GM19452 (cell line): ENCODE measurements at regions not wholly inside any gene's neighbourhood (a gene's known extent, or its start where the extent isn't known, plus 50 kb on each side); places are given as distances from the start of the nearest gene placed in this dataset.
"Not testable (repeated sequence)": the region's sequence is repeated elsewhere in the genome, so short reads cannot be mapped to it uniquely, and the experiment has no call there.

Experiments used
- ATAC-seq: cut with Tn5 transposase; IDR thresholded peaks from one replicate; pipeline ENCODE4 v1.9.1; 2021; ENCODE audit not compliant: unreplicated experiment

- ATAC-seq = no peak
These were observed 2476.7 kb downstream of the PCDH9 start for GRCh38 chr13:64753233-64754000.

DNA sequence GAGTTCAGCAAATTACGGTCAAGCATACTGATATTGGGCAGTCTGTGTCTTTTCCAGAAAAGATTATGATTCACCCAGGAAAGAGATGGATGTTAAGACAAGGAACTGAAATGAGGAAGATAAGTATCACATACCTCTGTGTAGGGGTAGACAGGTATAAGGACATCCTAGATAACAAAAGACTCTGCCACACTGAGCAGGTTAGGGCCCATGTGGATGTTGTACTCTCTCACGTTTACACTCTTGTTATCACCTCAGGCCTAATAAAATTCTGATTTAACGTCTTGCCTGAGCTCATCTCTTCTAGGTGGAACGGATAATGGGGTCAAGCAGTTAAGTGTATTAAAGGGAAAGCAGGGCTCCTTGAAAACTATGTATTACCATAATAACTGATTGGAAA, 2480.8 kb downstream of the PCDH9 start:
- no peak for ATAC-seq

- no peak for ATAC-seq
These were observed 2483.3 kb downstream of the PCDH9 start for GRCh38 chr13:64746845-64747244.

GRCh38 chr13:64740493-64740892, 2489.6 kb downstream of the PCDH9 start:
- no peak for ATAC-seq

DNA sequence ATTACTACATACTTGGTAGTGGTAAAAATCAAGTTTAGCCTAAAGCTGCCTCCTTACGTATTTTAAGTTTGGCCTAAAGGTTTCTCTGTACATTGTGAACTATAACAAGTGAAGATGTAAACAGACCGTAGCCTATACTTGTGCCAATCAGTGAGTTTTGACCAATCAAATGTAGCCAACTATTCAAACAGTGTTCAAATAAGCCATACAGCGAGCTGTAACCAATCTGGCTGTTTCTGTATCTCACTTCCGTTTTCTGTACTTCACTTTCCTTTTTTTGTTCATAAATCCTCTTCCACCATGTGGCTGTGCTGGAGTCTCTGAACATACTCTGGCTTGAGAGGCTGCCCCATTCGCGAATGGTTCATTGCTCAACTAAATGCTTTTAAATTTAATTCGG, 2504.6 kb downstream of the PCDH9 start:
- ATAC-seq = no peak

GRCh38 chr13:64723724-64724123, 2506.4 kb downstream of the PCDH9 start:
- no peak for ATAC-seq

DNA sequence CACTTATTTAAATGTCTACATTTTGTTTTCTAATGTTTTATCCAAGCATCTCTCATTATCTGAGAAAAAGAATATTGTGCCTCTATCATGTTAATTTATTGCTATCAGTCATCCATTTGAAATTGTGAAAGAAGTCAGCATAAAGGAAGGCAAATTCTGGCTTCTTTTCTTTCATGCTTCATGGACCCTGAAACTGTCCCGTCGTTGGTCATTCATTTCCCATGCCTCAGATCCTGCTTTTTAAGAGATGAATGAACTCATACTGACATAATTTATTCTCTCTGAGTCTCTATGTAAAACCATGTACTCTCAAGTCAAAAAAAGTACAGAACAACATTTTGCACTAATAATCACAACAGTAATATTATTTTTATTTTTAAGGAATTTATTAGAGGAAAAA, 2512.0 kb downstream of the PCDH9 start:
- no peak for ATAC-seq

GRCh38 chr13:64716936-64717335, 2513.2 kb downstream of the PCDH9 start:
- no peak for ATAC-seq

- no peak for ATAC-seq
These were observed 2521.1 kb downstream of the PCDH9 start for GRCh38 chr13:64709079-64709478.

GRCh38 chr13:64704121-64704649, 2526.0 kb downstream of the PCDH9 start:
- no peak for ATAC-seq

- ATAC-seq = no peak
These were observed 2532.9 kb downstream of the PCDH9 start for GRCh38 chr13:64697226-64697625.

DNA sequence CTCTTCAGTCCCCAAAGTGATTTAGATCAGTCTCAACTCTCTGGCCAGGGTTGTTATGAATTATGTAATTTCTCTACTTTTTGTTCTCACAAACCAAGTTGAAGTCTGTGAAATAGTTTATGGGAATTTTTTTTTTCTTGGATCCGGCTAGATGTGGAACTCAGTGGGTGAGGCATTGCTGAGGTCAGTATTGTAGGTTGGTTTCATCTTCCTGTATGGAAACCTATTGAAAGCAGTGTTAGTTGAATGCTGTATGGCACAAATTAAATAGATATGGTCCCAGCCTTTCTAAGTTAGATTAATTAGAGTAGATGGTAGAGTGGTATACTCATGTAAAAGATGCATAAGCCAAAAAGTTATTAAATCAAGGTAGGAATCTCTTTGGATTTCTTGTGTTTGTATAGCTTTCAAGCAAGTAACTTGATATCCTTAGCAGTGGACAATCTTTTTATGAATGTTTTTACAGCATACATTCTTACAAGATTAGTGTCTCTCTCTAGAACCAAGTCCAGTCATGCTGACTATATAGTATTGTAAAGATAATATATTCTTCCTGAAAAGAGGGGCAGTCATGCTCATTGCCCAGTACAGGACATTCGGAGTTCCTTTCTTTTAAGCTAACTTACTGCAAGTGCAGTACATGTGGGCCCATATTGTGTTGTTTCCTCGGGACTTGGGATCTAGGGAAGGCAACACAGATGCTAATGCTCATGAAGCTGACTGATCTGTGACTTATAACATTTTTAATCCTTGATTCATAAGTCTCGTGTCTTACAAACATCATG, 2541.1 kb downstream of the PCDH9 start:
- ATAC-seq = no peak

DNA sequence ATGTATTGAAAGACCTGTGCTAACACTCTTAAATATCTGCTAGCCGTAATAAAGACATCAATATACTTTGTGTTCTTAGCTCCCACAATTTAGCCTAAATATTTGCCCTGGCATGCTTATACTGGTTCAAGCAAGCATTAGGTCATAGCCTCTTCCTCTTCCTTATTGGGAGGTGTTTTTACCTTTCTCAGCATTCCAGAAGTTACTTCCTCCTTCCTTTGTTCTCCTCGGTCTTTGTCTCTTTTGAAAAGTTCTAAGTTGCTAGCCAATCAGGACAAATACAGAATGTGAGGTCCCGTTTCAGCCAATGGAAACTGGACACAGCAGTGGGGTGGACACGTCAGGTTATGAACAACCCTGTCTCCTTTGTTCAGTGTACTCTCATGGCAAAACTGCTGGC, 2543.6 kb downstream of the PCDH9 start:
- ATAC-seq = not testable (repeated sequence)

- ATAC-seq = no peak
These were observed 2545.3 kb downstream of the PCDH9 start for GRCh38 chr13:64684685-64685431.

DNA sequence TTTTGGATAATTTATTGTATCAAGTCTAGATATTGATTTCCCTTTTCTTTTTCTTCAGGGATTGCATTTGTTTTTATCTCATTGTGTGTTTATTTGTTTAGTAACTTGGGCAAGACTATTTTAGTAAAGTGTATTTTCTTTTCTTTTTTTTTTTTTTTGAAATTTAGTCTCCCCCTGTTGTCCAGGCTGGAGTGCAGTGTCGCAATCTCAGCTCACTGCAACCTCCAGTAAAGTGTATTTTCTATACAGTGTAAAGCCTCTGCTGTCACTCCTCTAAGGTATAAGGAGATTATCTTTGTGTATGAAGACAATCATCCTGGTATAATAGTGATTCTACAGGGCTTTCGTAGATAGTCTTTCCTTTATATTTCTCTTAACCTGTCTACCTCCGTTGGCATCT, 2546.0 kb downstream of the PCDH9 start:
- ATAC-seq = no peak

- no peak for ATAC-seq
These were observed 2549.4 kb downstream of the PCDH9 start for GRCh38 chr13:64680739-64681138.

DNA sequence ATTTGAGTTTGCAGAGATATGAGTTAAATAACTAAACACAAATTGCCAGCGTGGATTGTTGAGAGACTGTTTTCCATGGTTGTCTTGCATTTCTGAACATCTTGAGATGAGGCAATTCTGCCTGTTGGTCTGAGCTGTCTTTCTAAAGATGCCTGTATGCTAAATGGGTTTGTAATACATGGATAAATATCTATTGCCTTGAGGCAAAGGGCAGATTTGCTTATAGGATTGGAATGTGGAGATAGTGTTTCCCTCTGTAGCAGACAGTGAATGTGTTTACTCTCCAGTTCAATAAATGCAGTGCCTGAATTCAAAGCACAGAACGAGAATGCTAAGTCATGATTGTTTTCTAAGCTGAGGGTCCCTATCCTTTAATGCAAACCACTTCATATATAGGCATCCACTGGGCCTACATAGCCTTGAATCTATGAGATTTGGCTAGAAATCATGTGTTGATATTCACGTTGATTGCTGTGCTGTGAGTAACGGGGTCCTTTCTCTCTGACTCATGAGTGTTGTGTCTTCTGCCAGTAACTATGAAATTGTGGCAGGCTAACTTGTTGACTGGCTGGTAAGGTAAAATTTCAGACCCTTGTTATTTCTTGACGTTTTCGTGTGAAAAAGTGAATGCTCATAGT, 2554.8 kb downstream of the PCDH9 start:
- no peak for ATAC-seq

DNA sequence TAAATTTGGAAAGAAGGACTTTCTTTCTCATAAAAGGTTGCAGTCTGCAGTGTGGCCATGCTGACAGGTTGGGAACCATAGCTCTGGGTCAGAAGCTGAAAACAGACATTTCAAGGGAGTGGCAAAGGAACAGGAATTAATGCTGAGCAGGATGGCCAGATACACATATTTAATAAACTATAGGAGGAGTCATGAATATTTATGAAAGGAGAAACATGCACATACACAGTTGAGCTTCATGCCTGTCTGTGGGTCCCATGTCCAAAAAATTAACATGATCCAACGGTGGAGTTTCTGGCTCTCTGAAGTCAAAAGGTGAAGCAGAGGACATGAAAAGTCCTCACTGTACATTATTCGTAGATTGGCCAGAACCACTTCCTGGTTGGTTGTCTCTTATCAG, 2556.0 kb downstream of the PCDH9 start:
- ATAC-seq = no peak

DNA sequence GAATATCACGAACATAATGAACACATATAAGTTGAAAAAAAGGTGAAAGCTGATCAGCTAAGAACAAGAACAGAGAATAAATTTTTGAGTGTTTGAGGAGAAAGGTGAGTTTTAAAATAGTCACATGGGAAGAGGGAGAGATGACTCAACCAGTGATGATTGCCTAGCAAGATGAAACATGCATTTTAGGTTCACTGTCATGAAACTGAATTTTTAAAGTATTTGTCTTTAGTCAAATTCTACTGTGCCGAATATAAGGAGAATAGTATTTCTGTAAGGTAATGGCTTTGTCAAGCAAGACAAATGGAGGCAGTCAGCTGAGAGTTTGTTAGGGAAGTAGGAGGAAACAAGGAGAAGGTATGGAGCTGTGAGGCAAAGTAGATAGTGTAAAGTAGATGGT, 2557.4 kb downstream of the PCDH9 start:
- ATAC-seq = no peak

- no peak for ATAC-seq
These were observed 2567.1 kb downstream of the PCDH9 start for GRCh38 chr13:64662887-64663593.
